ENCODE measurements at regions not wholly inside any gene's neighbourhood (a gene's known extent, or its start where the extent isn't known, plus 50 kb on each side); places are given as distances from the start of the nearest gene placed in this dataset.
"Not testable (repeated sequence)": the region's sequence is repeated elsewhere in the genome, so short reads cannot be mapped to it uniquely, and the experiment has no call there.

DNA sequence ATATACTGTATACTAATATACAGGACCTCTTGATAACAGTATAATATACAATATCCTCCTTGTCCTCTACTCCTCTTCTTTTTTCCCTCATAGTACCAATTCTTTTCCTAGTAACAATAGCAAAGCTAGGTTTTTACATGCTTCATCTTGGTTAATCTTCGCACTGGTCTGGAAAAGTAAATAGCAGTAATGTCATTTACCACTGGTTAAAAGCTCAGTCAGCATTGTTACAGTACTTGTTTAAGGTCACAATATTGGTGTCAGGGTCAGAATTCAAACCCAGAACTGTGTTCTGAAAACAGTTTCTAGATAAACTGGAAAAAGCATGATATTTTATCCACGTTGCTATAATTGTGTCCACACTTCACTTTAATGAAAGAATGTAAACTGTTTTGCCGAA lies 692.4 kb upstream of the CDH6 start:
- H3K4me3 ChIP-seq (ENCODE audit: low read depth, low read length): no peak overlapping the region
- TF ChIP-seq, protein P1, sequence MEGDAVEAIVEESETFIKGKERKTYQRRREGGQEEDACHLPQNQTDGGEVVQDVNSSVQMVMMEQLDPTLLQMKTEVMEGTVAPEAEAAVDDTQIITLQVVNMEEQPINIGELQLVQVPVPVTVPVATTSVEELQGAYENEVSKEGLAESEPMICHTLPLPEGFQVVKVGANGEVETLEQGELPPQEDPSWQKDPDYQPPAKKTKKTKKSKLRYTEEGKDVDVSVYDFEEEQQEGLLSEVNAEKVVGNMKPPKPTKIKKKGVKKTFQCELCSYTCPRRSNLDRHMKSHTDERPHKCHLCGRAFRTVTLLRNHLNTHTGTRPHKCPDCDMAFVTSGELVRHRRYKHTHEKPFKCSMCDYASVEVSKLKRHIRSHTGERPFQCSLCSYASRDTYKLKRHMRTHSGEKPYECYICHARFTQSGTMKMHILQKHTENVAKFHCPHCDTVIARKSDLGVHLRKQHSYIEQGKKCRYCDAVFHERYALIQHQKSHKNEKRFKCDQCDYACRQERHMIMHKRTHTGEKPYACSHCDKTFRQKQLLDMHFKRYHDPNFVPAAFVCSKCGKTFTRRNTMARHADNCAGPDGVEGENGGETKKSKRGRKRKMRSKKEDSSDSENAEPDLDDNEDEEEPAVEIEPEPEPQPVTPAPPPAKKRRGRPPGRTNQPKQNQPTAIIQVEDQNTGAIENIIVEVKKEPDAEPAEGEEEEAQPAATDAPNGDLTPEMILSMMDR (IDR thresholded peaks at IDR 0.05; ENCODE audit: low read depth, low read length): no peak

DNA sequence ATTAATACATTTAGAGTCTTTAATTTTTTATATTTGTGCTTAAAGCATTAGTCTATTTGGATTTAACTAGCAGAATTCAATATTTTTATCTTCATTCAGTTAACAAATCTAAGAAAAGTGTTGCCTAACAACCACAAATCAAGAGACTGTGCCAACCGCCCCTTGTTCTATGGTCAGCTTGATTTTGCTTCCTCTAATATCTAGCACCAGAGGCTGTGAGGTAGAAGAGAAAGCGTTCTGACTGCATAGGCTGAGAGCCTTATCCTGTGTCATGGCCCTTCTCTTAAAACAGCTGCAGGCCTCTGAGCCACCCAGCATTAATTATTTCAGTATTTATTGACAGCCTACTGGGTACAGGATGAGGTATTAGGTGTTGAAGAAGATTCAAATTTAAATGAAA lies 693.0 kb upstream of the CDH6 start:
- no peak overlapping the region for H3K4me3 ChIP-seq (ENCODE audit: low read depth, low read length)
- TF ChIP-seq, protein P1 (IDR thresholded peaks at IDR 0.05; ENCODE audit: low read depth, low read length): no peak

DNA sequence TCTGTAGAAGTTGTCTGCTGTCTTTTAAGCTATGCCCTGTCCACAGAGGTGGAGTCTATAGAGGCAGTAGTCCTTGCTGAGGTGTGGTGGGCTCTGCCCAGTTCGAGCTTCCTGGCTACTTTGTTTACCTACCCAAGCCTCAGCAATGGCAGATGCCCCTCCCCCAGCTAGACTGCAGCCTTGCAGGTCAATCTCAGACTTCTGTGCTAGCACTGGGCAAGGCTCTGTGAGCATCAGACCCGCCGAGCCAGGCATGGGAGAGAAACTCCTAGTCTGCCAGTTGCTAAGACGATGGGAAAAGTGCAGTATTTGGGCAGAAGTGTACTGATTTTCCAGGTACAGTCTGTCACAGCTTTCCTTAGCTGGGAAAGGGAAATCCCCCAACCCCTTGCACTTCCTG lies 694.1 kb upstream of the CDH6 start:
- H3K4me3 ChIP-seq (ENCODE audit: low read depth, low read length): no peak overlapping the region
- TF ChIP-seq, protein P1 (IDR thresholded peaks at IDR 0.05; ENCODE audit: low read depth, low read length): no peak

DNA sequence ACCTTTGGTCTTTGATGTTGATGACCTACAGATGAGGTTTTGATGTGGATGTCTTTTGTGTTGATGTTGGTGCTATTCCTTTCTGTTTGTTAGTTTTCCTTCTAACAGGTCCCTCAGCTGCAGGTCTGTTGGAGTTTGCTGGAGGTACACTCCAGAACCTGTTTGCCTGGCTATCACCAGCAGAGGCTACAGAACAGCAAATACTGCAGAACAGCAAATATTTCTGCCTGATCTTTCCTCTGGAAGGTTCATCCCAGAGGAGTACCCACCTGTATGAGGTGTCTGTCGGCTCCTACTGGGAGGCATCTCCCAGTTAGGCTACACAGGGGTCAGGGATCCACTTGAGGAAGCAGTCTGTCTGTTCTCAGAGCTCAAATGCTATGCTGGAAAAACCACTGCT lies 694.5 kb upstream of the CDH6 start:
- no peak overlapping the region for H3K4me3 ChIP-seq (ENCODE audit: low read depth, low read length)
- TF ChIP-seq, protein P1 (IDR thresholded peaks at IDR 0.05; ENCODE audit: low read depth, low read length): no peak

DNA sequence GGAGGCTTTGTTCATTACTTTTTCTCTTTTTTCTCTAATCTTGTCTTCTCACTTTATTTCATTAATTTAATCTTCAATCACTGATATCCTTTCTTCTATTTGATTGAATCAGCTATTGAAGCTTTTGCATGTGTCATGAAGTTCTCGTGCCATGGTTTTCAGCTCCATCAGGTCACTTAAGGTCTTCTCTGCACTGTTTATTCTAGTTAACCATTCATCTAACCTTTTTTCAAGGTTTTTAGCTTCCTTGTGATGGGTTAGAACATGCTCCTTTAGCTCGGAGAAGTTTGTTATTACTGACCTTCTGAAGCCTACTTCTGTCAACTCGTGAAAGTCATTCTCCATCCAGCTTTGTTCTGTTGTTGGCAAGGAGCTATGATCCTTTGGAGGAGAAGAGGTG lies 695.0 kb upstream of the CDH6 start:
- not testable (repeated sequence) for H3K4me3 ChIP-seq (ENCODE audit: low read depth, low read length)

DNA sequence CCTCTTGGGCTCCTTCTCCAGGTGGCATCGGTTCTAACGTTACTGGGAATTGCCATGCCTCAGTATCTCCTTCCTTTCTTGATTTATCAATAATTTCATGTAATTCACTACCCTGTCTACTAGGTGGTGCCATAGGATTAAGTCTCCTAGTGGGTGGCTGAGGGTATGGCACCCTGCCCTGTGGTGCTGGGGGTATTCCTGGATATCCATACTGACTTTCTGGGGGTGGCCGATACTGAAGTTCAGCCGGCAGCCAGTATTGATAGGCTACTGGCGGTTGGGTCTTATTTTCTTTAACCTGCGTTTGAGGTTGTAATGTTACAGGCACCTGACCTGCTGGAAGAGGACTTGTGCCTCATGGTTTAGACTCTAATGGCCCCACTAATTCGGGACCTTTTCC lies 699.4 kb upstream of the CDH6 start:
- not testable (repeated sequence) for H3K4me3 ChIP-seq (ENCODE audit: low read depth, low read length)

DNA sequence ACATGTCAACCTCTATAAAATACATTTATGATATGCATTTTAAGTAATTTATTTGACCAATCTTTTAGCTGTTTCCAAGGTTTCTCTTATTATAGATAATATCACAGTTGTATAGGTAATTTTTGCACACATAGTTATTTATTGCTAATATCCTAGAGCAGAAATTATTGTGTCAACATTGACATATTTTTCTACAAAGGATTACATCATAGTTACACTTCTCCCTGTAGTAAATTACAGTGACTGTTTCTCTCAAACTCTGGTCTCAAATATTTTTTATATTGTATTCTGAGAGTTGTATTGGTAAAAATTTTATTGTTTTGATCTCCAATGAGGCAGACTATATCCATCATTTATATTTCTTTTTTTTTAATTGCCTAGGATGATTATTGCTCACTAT lies 714.4 kb upstream of the CDH6 start:
- H3K4me3 ChIP-seq (ENCODE audit: low read depth, low read length): no peak overlapping the region
- TF ChIP-seq, protein P1 (IDR thresholded peaks at IDR 0.05; ENCODE audit: low read depth, low read length): no peak

DNA sequence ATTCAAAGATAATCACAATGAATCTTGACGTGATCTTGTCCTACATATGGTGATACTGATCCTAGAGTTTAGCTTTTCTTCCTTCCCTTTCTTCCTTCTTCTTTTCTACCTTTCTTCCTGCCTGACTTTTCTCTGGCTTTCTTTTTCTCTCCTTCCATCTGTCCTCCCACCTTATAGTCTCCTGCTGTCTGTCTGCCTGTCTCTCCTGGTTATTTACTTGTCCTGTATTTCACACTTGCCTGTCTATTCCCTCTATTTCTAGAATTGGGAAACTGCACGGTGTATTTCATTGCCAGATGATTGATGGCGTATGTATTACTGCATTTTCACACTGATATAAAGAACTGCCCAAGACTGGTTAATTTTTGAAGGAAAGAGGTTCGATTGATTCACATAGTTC lies 718.1 kb upstream of the CDH6 start:
- TF ChIP-seq, protein P1 (IDR thresholded peaks at IDR 0.05; ENCODE audit: low read depth, low read length): no peak

DNA sequence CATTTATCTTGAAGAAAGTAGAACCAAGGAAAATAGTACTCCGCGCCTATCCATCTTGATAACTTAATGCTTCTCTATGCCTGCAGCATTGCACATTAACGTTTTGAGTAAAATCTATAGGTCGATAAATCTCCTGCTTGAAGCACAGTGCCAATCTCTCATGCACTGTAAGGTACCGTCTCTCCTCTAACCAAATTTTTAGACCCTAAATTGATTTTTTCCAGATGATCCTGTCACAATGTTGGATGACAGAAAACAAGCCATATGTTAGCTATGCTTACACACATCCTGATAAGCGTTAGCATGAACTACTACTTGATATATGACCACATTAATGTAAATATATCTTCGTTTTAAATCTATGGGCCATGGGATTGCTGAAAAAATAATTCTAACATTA lies 723.8 kb upstream of the CDH6 start:
- no peak overlapping the region for H3K4me3 ChIP-seq (ENCODE audit: low read depth, low read length)
- TF ChIP-seq, protein P1 (IDR thresholded peaks at IDR 0.05; ENCODE audit: low read depth, low read length): no peak

More for the DNA sequence above, 718.1 kb upstream of the CDH6 start:
- no peak overlapping the region for H3K4me3 ChIP-seq (ENCODE audit: low read depth, low read length)

All from WI38 (cell line).